ENCODE measurements at regions not wholly inside any gene's neighbourhood (a gene's known extent, or its start where the extent isn't known, plus 50 kb on each side); places are given as distances from the start of the nearest gene placed in this dataset.

GRCh38 chr17:71910002-71910401 is 210.8 kb upstream of the SOX9 start:
- no peak for DNase-seq

GRCh38 chr17:71914042-71914441 is 206.8 kb upstream of the SOX9 start:
- DNase-seq, result no peak

GRCh38 chr17:71914812-71915211 is 206.0 kb upstream of the SOX9 start:
- no peak for DNase-seq

- DNase-seq, result no peak
These were observed 203.1 kb upstream of the SOX9 start for GRCh38 chr17:71917715-71918114.

GRCh38 chr17:71919186-71919585 is 201.6 kb upstream of the SOX9 start:
- no peak for DNase-seq

- DNase-seq, result no peak
These were observed 200.9 kb upstream of the SOX9 start for GRCh38 chr17:71919896-71920295.

- DNase-seq, result no peak
These were observed 199.0 kb upstream of the SOX9 start for GRCh38 chr17:71921796-71922195.

- DNase-seq, result no peak
These were observed 198.4 kb upstream of the SOX9 start for GRCh38 chr17:71922439-71922838.

- DNase-seq, result no peak
These were observed 193.9 kb upstream of the SOX9 start for GRCh38 chr17:71926746-71927398.

GRCh38 chr17:71933306-71933705 is 187.5 kb upstream of the SOX9 start:
- DNase-seq, result no peak

GRCh38 chr17:71934520-71934919 is 186.3 kb upstream of the SOX9 start:
- DNase-seq, result no peak

- no peak for DNase-seq
These were observed 185.5 kb upstream of the SOX9 start for GRCh38 chr17:71935341-71935740.

- DNase-seq, result no peak
These were observed 183.8 kb upstream of the SOX9 start for GRCh38 chr17:71936977-71937376.

GRCh38 chr17:71937914-71938313 is 182.9 kb upstream of the SOX9 start:
- no peak for DNase-seq

- no peak for DNase-seq
These were observed 182.3 kb upstream of the SOX9 start for GRCh38 chr17:71938340-71939010.

GRCh38 chr17:71941920-71942319 is 178.9 kb upstream of the SOX9 start:
- DNase-seq, result no peak

GRCh38 chr17:71942626-71943025 is 178.2 kb upstream of the SOX9 start:
- DNase-seq, result no peak

- peak; percentile 95 for DNase-seq
These were observed 172.0 kb upstream of the SOX9 start for GRCh38 chr17:71948703-71949422.

- DNase-seq, result no peak
These were observed 161.7 kb upstream of the SOX9 start for GRCh38 chr17:71959154-71959553.

- no peak for DNase-seq
These were observed 157.5 kb upstream of the SOX9 start for GRCh38 chr17:71963351-71963750.

- DNase-seq, result no peak
These were observed 157.0 kb upstream of the SOX9 start for GRCh38 chr17:71963791-71964190.

- no peak for DNase-seq
These were observed 156.3 kb upstream of the SOX9 start for GRCh38 chr17:71964559-71964958.

GRCh38 chr17:71966055-71966454 is 154.8 kb upstream of the SOX9 start:
- no peak for DNase-seq

Measured in NCI-H2227 treated with DMSO at 0.1 percent for 48 hours (cell line).